HG02938 (cell line): ENCODE measurements at regions not wholly inside any gene's neighbourhood (a gene's known extent, or its start where the extent isn't known, plus 50 kb on each side); places are given as distances from the start of the nearest gene placed in this dataset.

ENCODE experiments used
- ATAC-seq: cut with Tn5 transposase; IDR thresholded peaks from one replicate; pipeline ENCODE4 v1.9.1; 2021; ENCODE audit warnings: mild to moderate bottlenecking, moderate library complexity; ENCODE audit not compliant: unreplicated experiment

- ATAC-seq: no peak
Measured at GRCh38 chr3:182243625-182244024, 531.9 kb downstream of the SOX2 start.

DNA sequence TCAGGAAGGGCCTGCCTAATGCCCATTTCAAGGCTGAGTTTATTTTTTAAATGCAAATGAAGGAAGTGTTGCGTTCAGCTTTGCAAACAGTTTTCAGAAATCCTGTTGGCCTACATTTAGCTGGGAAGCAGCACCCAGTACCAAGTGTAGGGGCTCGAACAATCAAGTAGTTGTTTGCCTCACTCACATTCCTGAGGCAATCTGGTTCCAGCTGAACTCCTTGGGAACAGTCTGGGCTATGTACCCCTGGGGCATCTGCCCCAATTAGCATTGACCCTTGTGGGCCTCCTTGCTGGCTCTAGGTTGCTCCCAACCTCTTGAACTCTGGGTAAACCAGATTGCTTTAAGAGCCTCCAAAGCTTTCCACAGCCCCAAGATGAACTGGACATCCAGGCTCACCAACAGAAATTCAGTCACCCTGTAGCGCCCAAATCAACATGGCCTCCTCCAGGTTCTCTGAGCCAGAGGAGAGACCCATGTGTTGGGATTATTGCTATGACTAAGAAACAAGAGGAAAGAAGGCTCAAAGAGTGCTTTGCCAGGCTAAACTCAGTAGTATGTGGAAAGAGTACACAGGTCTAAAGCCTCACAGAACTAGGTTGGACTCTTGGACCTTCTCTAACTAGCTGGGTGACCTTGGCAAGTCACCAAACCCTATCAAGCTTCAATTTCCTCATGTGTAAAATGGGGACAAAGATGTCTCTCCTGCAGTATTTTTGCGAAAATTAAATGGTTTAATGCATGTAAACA is 532.7 kb downstream of the SOX2 start:
- ATAC-seq: no peak

DNA sequence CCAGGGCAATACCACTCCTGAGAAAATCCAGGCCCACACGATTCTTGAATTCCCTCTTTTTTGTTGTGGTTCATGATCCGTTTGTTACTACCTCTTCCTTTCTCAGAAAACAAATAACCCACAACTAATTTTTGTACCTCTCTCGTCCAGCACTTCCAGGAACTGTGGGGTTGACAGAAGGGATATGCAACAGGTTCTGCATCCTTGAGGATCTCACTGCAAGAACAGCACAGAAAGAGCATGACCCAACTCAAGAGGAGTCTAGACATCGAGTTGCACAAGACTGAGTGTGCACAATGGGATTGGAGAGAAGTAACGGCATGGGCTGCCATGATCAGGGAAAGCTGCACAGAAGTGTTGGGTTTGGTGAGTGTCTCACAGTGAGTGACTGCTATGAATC is 533.3 kb downstream of the SOX2 start:
- no peak for ATAC-seq

DNA sequence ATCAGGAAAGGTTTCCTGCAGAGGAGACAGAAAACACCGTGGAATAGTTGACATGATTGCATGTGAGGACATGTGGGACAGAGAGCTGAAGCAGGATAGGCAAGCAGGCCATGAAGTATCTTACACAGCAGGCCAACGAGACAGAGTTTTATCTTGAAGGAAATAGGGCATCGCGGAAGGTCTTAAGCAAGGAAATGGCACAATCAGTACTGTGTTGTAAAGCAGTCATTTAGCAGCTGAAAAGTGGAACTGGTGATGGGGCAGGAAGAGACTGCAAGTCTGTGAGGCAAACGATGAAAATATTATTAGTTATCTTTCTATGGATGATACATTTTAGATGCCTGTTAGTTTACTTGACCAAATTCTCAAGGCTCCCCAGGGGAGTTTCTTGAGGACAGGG is 535.1 kb downstream of the SOX2 start:
- ATAC-seq: no peak

GRCh38 chr3:182248349-182248880 is 536.7 kb downstream of the SOX2 start:
- no peak for ATAC-seq

DNA sequence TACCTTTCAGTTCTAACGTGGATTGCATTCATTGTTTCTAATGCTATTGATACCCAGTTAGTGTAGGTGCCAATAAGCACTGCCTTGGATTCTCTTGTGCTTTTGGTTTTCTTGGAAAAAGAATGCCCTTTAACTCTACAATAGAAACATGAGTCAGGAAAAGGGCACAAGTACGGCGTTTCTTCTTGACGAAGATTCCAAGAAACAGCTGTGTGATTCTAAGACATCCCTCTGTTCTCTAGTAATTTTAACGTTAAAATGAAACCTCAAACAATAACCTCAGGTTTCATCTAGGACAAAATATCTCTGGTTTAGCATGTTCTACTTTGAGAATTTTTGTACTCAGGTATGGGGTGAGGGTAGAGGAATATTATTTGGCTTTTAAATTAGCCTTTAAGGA is 540.5 kb upstream of the ATP11B start:
- no peak for ATAC-seq

- no peak for ATAC-seq
Measured at GRCh38 chr3:182255158-182255557, 538.1 kb upstream of the ATP11B start.

DNA sequence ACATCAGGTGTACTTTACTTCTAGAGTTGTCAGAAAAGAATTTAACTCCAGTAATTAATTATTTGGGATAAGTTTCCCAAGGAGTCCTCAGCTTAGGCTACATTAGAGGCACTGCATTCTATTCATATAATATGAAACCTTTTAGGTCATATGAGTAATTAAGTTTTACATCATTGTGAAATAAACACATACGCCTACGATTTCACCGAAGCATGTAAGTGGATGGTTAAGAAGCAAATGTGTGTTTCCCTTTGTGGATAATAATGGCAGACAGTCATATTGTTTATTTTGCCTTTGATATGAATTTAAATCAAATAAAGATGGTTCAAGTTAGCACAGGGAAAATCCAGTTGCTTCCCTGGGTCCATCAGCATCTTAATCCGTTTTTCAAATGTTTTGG is 535.9 kb upstream of the ATP11B start:
- no peak for ATAC-seq

DNA sequence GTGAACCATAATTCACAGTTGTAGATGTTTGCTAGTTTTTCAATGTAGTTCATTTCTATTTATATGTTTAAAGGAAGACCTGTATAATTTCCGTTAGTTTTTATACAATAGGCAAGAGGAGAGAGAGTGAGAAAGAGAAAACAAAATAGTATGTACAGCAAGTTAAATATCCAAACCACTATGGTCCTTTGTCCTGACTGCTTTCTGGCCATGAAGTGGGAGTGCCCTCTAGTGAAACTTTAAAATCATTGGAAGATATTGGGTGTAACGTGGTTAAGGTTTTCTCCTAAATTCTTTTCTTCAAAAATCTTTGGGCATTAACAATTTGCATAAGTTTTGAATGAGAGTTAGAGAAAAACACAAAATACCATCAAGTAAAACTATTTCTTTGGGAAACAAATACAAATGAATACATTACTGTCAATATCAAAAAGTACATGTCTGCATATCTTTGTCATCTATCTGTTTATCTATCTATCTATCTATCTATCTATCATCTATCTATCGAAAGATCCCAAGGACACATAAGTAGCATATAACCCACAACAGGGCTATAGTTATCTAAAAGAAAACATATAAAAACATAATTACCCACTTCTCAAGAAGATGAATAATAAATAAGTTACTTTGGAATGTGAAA is 534.6 kb upstream of the ATP11B start:
- no peak for ATAC-seq

GRCh38 chr3:182259579-182259978 is 533.7 kb upstream of the ATP11B start:
- ATAC-seq: no peak

- ATAC-seq: no peak
Measured at GRCh38 chr3:182261041-182261440, 532.3 kb upstream of the ATP11B start.

- ATAC-seq: no peak
Measured at GRCh38 chr3:182268711-182269110, 524.6 kb upstream of the ATP11B start.

DNA sequence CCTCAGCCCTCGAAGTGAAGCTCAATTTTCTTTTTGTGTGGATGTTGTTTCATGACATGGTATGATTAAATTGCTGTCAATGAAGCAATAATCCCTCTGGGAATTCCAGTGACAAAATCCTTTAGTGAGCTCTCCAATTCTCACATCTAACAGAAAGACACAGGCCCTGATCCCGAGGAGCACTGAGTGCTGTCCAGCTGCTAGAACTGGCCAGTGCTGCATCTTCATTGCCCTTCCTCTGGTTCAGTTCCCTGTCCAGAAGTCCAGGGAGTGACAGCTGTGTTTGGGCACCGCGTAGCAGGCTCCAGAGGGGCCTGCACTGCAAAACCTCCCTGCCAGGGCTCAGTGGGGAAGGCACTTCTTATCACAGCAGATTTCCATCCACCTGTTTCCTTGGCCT is 516.8 kb upstream of the ATP11B start:
- ATAC-seq: no peak

DNA sequence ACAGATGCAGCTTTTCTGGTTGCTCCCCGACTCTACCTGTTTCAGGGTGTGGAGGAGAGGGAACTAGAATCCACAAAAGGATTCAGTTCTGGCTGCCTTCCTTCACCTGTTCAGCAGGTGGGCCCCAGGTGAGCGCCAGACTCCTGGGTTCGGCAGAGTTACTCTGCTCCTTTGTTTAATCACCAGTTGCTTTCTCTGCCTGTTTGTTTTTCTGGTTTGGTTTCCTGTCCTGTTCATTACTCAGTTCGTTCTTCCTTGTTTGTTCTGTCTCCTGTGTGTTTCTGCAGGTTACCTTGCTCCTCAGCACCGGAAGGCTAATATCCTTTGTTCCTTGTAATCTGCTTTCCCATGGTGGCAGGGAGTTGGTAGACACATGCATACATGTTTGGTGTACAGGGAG is 508.5 kb upstream of the ATP11B start:
- no peak for ATAC-seq

GRCh38 chr3:182292591-182292990 is 500.7 kb upstream of the ATP11B start:
- no peak for ATAC-seq

DNA sequence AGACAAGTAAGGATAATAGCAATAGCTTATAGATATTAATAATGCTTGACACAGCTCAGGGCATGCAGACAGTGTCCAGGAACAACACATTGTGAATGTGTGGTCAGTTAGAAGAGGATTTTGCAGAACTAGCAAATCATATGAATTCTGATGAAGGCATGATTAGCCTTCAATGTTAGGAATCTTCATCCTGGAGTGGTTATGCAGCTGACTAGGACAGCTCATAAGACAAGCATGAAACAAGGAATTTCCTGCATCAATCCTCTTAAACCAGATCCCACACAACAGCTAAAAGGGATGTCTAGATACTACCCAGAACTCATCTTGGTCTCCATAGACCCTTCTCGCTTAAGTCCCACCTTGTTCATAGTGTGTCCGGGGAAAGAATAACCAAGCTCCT is 499.0 kb upstream of the ATP11B start:
- ATAC-seq: no peak

GRCh38 chr3:182294696-182295095 is 498.6 kb upstream of the ATP11B start:
- ATAC-seq: no peak

GRCh38 chr3:182300266-182300665 is 493.0 kb upstream of the ATP11B start:
- ATAC-seq: no peak

GRCh38 chr3:182303169-182303568 is 490.1 kb upstream of the ATP11B start:
- ATAC-seq: no peak

DNA sequence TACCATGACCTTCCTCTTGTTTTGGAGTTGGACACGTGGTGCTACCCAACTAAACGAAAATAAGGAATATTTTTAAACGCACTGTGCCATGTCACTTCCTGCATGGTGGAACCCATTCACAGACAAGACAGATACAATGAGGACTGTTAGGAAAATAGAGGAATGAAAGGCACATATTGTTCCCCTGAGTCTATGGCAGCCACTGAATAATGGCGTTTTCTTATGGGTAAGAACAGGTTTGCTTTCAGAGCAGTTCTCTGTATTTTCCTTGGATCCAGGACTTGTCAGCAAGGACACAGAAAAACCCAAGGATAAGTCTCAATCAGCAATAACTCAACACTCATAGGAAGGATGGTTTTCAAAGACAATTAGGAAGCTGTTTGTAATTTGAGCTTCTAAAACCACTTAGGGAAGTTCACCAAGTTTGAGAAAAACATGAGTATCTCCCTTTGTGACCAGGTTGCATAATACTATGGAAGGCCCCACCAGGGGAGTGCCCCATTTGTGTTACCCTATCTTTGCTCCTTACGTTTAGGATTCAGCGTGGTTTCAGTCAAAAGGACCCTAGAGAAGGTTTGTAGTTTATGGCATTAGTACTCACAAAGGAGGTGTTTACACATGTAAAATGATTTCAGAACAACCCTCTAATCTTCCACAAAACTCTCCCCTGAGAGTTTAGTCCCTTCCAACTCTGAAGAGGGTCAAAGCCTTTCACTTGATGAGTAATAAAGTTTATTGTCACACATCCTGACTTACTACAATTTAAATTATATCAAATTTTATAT is 487.2 kb upstream of the ATP11B start:
- no peak for ATAC-seq

GRCh38 chr3:182308328-182308727 is 485.0 kb upstream of the ATP11B start:
- no peak for ATAC-seq

DNA sequence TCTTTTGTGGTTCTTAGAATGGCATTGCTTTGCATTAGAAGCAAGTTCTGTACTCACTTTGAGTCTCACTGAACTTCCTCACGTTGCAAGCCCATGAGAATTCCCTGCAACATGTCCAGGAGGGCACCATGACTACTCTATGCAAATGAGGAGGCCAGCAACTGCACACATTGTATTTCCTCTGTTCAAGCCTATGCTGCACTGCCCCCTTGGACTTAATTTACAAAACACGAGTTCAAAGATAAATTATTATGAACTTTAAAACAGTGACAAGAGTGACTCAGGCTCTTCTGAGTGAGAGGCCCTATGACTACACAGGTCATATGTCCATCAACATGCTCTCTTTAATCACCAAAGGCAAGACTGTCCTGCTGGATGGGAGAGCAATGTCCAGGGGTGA is 484.2 kb upstream of the ATP11B start:
- no peak for ATAC-seq
